CD14-positive monocyte (primary cell): ENCODE measurements at regions not wholly inside any gene's neighbourhood (a gene's known extent, or its start where the extent isn't known, plus 50 kb on each side); places are given as distances from the start of the nearest gene placed in this dataset.

ENCODE experiments used
- DNase-seq, 3 donors: peaks; one replicate each; pipeline ENCODE4 v3.0.0-alpha.2; 2011 to 2022
- H2AFZ ChIP-seq: 2 replicates; pipeline ENCODE4 v1.6.0; 2012; ENCODE audit warnings: mild to moderate bottlenecking, low read depth, low read length, inconsistent platforms; ENCODE audit not compliant: insufficient read depth, poor library complexity, severe bottlenecking
- H3K27ac ChIP-seq, 2 donors: 1 replicate in 1 of 2; 2 replicates in 1 of 2; pipeline ENCODE4 v1.5.1; 2012 to 2013; ENCODE audit warnings: low read length in 2 of 2, control low read depth in 1 of 2, inconsistent platforms in 1 of 2, low read depth in 1 of 2, mild to moderate bottlenecking in 1 of 2
- H3K27me3 ChIP-seq, 2 donors: one replicate each; pipeline versions ENCODE4 v1.6.0 to v1.6.1; 2011 to 2013; ENCODE audit warnings: low read length in 2 of 2; ENCODE audit not compliant: control insufficient read depth in 2 of 2, insufficient read depth in 2 of 2
- H3K36me3 ChIP-seq, 2 donors: replicated peaks in 1 of 2; 1 replicate in 1 of 2; 2 replicates in 1 of 2; pipeline versions ENCODE4 v1.5.1 to v1.6.1; 2012 to 2013; ENCODE audit warnings: low read length in 2 of 2, control low read depth in 1 of 2, inconsistent platforms in 1 of 2, mild to moderate bottlenecking in 1 of 2; ENCODE audit not compliant: insufficient read depth in 2 of 2, control insufficient read depth in 1 of 2
- H3K4me1 ChIP-seq, 2 donors: 1 replicate in 1 of 2; 2 replicates in 1 of 2; pipeline versions ENCODE4 v1.5.1 to v1.6.1; 2012 to 2013; ENCODE audit warnings: low read length in 2 of 2, control low read depth in 1 of 2, inconsistent platforms in 1 of 2, mild to moderate bottlenecking in 1 of 2, moderate library complexity in 1 of 2; ENCODE audit not compliant: insufficient read depth in 2 of 2, control insufficient read depth in 1 of 2
- H3K4me2 ChIP-seq: replicated peaks from 2 replicates; pipeline ENCODE3; 2012; ENCODE audit warnings: low read length, moderate library complexity, mild to moderate bottlenecking; ENCODE audit not compliant: poor library complexity, severe bottlenecking; ENCODE audit errors: extremely low read depth
- H3K4me3 ChIP-seq, 3 experiments: fragments of 200-600 bp in 1 of 3; sonication (generic) in 1 of 3; replicated peaks in 1 of 3; 1 replicate in 2 of 3; 2 replicates in 1 of 3; pipeline ENCODE4 v1.5.1; 2011 to 2013; ENCODE audit warnings: low read length in 3 of 3, mild to moderate bottlenecking in 3 of 3, control low read depth in 2 of 3, low read depth in 2 of 3, inconsistent platforms in 1 of 3, moderate library complexity in 1 of 3
- H3K79me2 ChIP-seq: 2 replicates; pipeline ENCODE4 v1.6.0; 2012; ENCODE audit warnings: mild to moderate bottlenecking, control low read depth, inconsistent platforms, low read length, moderate library complexity; ENCODE audit not compliant: insufficient read depth
- H3K9ac ChIP-seq: 2 replicates; pipeline ENCODE4 v1.6.0; 2017; ENCODE audit warnings: low read length, mild to moderate bottlenecking; ENCODE audit not compliant: insufficient read depth, poor library complexity, severe bottlenecking
- H3K9me3 ChIP-seq, 2 donors: replicated peaks in 1 of 2; 1 replicate in 1 of 2; 2 replicates in 1 of 2; pipeline versions ENCODE4 v1.5.1 to v1.6.1; 2012 to 2013; ENCODE audit warnings: low read length in 2 of 2, control low read depth in 1 of 2; ENCODE audit not compliant: control insufficient read depth in 1 of 2, insufficient read depth in 1 of 2
- H4K20me1 ChIP-seq: 2 replicates; pipeline ENCODE4 v1.6.0; 2012; ENCODE audit warnings: mild to moderate bottlenecking, low read length, control low read depth, moderate library complexity; ENCODE audit not compliant: insufficient read depth
- H3K27ac Mint-ChIP-seq, 7 donors: one replicate each; pipeline ENCODE4 v1.8.0; 2020; ENCODE audit warnings: mild to moderate bottlenecking in 7 of 7, mixed read lengths in 7 of 7, moderate library complexity in 6 of 7, inconsistent platforms in 2 of 7
- H3K27me3 Mint-ChIP-seq, 3 donors: one replicate each; pipeline ENCODE4 v1.8.0; 2021 to 2022; ENCODE audit warnings: low read depth in 3 of 3, mild to moderate bottlenecking in 3 of 3, mixed read lengths in 3 of 3, moderate library complexity in 3 of 3, inconsistent platforms in 1 of 3
- H3K36me3 Mint-ChIP-seq, 2 donors: one replicate each; pipeline ENCODE4 v1.8.0; 2020; ENCODE audit warnings: mixed read lengths in 2 of 2, inconsistent platforms in 1 of 2, mild to moderate bottlenecking in 1 of 2
- H3K4me1 Mint-ChIP-seq: one replicate; pipeline ENCODE4 v1.8.0; 2020; ENCODE audit warnings: mild to moderate bottlenecking, mixed read lengths
- H3K4me3 Mint-ChIP-seq, 2 donors: one replicate each; pipeline ENCODE4 v1.8.0; 2020; ENCODE audit warnings: mild to moderate bottlenecking in 2 of 2, mixed read lengths in 2 of 2, moderate library complexity in 1 of 2
- H3K9me3 Mint-ChIP-seq, 7 donors: one replicate each; pipeline ENCODE4 v1.8.0; 2020 to 2022; ENCODE audit warnings: mixed read lengths in 7 of 7, mild to moderate bottlenecking in 6 of 7, moderate library complexity in 6 of 7, inconsistent platforms in 2 of 7
- WGBS: methylation state at CpG from one replicate; pipeline ENCODE4 v1.1.5; 2013; ENCODE audit warnings: missing lambda C conversion rate; ENCODE audit not compliant: insufficient coverage; 5-methylcytosine and 5-hydroxymethylcytosine counted together
- intact Hi-C, 2 donors: fragments of 100-400 bp; cut with micrococcal nuclease; formaldehyde crosslinking; loops; one replicate each; pipeline versions ENCODE4 v1.15.0 to v1.15.1; 2023
- TF ChIP-seq, protein P1 (sequence below): fragments of 200-600 bp; IDR thresholded peaks from one replicate; pipeline ENCODE4 v1.8.0; 2022; ENCODE audit warnings: antibody characterized with exemption, mild to moderate bottlenecking

- Mint-ChIP-seq H3K36me3 (no peaks in the 10 kb centered on the region), H3K4me3 (no peak overlapping the region), H3K27me3 (peaks cover 0 to under 1% (median 0%) of the 10 kb centered on the region in 3 donors), H3K4me1 (no peaks in the 10 kb centered on the region), H3K9me3 (peaks cover 0 to 12% (median 2%) of the 10 kb centered on the region in 7 donors), H3K27ac (no peak overlapping the region)
- Histone ChIP-seq H3K9ac (no peak overlapping the region), H3K36me3 (no peaks in the 10 kb centered on the region), H3K27me3 (no peaks in the 10 kb centered on the region), H4K20me1 (no peaks in the 10 kb centered on the region), H2AFZ (no peak overlapping the region), H3K9me3 (peaks cover 0 to 9% of the 10 kb centered on the region in 2 donors), H3K79me2 (no peaks in the 10 kb centered on the region), H3K27ac (no peak overlapping the region), H3K4me2 (no peak overlapping the region), H3K4me3 (no peak overlapping the region), H3K4me1 (no peaks in the 10 kb centered on the region)
- TF ChIP-seq, protein P1, sequence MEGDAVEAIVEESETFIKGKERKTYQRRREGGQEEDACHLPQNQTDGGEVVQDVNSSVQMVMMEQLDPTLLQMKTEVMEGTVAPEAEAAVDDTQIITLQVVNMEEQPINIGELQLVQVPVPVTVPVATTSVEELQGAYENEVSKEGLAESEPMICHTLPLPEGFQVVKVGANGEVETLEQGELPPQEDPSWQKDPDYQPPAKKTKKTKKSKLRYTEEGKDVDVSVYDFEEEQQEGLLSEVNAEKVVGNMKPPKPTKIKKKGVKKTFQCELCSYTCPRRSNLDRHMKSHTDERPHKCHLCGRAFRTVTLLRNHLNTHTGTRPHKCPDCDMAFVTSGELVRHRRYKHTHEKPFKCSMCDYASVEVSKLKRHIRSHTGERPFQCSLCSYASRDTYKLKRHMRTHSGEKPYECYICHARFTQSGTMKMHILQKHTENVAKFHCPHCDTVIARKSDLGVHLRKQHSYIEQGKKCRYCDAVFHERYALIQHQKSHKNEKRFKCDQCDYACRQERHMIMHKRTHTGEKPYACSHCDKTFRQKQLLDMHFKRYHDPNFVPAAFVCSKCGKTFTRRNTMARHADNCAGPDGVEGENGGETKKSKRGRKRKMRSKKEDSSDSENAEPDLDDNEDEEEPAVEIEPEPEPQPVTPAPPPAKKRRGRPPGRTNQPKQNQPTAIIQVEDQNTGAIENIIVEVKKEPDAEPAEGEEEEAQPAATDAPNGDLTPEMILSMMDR = no peak
- no peak for DNase-seq
- intact Hi-C loops = no loop called here
- 96% methylated on average over 12 of the region's 13 CpGs for WGBS
Measured at GRCh38 chr4:170743633-170744032, 653.9 kb upstream of the AADAT start.

GRCh38 chr4:170741856-170742255 lies 652.1 kb upstream of the AADAT start:
- Histone ChIP-seq H3K4me3 (no peak overlapping the region), H3K36me3 (no peaks in the 10 kb centered on the region), H4K20me1 (no peaks in the 10 kb centered on the region), H3K9me3 (peaks cover 0 to 5% of the 10 kb centered on the region in 2 donors), H3K27ac (no peak overlapping the region), H3K4me1 (no peaks in the 10 kb centered on the region), H3K4me2 (no peak overlapping the region), H2AFZ (no peak overlapping the region), H3K27me3 (no peaks in the 10 kb centered on the region), H3K9ac (no peak overlapping the region), H3K79me2 (no peaks in the 10 kb centered on the region)
- Mint-ChIP-seq H3K36me3 (no peaks in the 10 kb centered on the region), H3K4me1 (no peaks in the 10 kb centered on the region), H3K27me3 (peaks cover 0 to 2% (median 1%) of the 10 kb centered on the region in 3 donors), H3K9me3 (peaks cover 0 to 4% (median 2%) of the 10 kb centered on the region in 7 donors), H3K27ac (no peak overlapping the region), H3K4me3 (no peak overlapping the region)
- WGBS = 81% methylated on average over 3 of the region's 4 CpGs
- TF ChIP-seq, protein P1 = no peak
- no peak for DNase-seq
- intact Hi-C loops = no loop called here
